ENCODE measurements at regions not wholly inside any gene's neighbourhood (a gene's known extent, or its start where the extent isn't known, plus 50 kb on each side); places are given as distances from the start of the nearest gene placed in this dataset.

GRCh38 chr2:35929551-35929950 lies 426.0 kb upstream of the CRIM1 start:
- TF ChIP-seq CTCF (IDR thresholded peaks at IDR 0.05; ENCODE audit: low read depth, low read length) (no peak), POLR2A (IDR thresholded peaks at IDR 0.05; ENCODE audit: extremely low read depth, insufficient read length) (no peak)
